HL-60 (cell line): ENCODE measurements at regions not wholly inside any gene's neighbourhood (a gene's known extent, or its start where the extent isn't known, plus 50 kb on each side); places are given as distances from the start of the nearest gene placed in this dataset.

Source experiments
- TF ChIP-seq, protein P1 (sequence below): IDR thresholded peaks from 2 replicates; pipeline ENCODE4 v1.6.1; 2012; ENCODE audit warnings: low read depth; ENCODE audit not compliant: insufficient replicate concordance
- TF ChIP-seq, protein P2 (sequence below): IDR thresholded peaks from one replicate; pipeline ENCODE4 v1.5.1; 2011; ENCODE audit warnings: low read length, control low read depth, inconsistent platforms; ENCODE audit not compliant: insufficient read depth

DNA sequence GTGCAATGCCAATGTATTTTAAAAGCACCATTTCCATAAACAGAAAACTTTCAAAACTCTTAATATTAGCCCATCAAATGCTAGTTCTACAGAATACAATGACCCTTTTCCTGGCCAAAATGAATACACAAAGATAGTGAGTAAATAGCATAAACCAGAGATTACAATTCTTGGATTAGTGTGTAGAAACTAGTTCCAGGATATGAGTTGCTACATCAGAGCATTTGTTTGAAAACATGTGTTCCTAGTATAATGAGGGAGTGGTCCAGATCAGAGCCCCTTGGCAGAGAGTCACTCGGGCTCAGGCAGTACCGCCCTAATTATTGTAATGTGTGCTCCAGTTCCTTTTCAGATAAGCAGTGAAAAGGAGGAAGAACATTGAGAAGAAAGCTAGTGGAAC is 63.7 kb upstream of the COL21A1 start:
- TF ChIP-seq, protein P1, sequence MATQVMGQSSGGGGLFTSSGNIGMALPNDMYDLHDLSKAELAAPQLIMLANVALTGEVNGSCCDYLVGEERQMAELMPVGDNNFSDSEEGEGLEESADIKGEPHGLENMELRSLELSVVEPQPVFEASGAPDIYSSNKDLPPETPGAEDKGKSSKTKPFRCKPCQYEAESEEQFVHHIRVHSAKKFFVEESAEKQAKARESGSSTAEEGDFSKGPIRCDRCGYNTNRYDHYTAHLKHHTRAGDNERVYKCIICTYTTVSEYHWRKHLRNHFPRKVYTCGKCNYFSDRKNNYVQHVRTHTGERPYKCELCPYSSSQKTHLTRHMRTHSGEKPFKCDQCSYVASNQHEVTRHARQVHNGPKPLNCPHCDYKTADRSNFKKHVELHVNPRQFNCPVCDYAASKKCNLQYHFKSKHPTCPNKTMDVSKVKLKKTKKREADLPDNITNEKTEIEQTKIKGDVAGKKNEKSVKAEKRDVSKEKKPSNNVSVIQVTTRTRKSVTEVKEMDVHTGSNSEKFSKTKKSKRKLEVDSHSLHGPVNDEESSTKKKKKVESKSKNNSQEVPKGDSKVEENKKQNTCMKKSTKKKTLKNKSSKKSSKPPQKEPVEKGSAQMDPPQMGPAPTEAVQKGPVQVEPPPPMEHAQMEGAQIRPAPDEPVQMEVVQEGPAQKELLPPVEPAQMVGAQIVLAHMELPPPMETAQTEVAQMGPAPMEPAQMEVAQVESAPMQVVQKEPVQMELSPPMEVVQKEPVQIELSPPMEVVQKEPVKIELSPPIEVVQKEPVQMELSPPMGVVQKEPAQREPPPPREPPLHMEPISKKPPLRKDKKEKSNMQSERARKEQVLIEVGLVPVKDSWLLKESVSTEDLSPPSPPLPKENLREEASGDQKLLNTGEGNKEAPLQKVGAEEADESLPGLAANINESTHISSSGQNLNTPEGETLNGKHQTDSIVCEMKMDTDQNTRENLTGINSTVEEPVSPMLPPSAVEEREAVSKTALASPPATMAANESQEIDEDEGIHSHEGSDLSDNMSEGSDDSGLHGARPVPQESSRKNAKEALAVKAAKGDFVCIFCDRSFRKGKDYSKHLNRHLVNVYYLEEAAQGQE: no peak
- TF ChIP-seq, protein P2, sequence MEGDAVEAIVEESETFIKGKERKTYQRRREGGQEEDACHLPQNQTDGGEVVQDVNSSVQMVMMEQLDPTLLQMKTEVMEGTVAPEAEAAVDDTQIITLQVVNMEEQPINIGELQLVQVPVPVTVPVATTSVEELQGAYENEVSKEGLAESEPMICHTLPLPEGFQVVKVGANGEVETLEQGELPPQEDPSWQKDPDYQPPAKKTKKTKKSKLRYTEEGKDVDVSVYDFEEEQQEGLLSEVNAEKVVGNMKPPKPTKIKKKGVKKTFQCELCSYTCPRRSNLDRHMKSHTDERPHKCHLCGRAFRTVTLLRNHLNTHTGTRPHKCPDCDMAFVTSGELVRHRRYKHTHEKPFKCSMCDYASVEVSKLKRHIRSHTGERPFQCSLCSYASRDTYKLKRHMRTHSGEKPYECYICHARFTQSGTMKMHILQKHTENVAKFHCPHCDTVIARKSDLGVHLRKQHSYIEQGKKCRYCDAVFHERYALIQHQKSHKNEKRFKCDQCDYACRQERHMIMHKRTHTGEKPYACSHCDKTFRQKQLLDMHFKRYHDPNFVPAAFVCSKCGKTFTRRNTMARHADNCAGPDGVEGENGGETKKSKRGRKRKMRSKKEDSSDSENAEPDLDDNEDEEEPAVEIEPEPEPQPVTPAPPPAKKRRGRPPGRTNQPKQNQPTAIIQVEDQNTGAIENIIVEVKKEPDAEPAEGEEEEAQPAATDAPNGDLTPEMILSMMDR: no peak
